ENCODE measurements at regions not wholly inside any gene's neighbourhood (a gene's known extent, or its start where the extent isn't known, plus 50 kb on each side); places are given as distances from the start of the nearest gene placed in this dataset.

DNA sequence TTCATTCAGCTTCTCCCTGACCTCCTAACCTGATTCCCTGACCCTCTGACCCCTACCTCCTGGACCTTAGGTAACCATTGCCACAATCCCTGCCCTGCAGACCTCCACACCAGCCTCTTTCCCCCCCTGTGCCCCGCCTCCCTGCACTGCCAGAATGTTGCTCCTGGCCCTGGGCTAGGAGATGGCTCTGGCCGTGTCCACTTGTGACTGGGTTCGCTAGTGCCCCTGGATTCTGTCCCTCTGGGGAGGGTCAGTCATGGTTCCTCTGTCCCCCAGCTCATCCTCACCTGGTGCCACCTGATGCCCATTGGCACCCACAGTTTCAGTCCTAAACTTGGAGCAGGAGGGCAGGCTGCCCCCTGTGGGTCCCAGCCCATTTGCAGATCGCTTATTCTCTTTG lies 56.2 kb upstream of the PRR23E start:
- TF ChIP-seq, protein P1, sequence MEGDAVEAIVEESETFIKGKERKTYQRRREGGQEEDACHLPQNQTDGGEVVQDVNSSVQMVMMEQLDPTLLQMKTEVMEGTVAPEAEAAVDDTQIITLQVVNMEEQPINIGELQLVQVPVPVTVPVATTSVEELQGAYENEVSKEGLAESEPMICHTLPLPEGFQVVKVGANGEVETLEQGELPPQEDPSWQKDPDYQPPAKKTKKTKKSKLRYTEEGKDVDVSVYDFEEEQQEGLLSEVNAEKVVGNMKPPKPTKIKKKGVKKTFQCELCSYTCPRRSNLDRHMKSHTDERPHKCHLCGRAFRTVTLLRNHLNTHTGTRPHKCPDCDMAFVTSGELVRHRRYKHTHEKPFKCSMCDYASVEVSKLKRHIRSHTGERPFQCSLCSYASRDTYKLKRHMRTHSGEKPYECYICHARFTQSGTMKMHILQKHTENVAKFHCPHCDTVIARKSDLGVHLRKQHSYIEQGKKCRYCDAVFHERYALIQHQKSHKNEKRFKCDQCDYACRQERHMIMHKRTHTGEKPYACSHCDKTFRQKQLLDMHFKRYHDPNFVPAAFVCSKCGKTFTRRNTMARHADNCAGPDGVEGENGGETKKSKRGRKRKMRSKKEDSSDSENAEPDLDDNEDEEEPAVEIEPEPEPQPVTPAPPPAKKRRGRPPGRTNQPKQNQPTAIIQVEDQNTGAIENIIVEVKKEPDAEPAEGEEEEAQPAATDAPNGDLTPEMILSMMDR (IDR thresholded peaks at IDR 0.05; ENCODE audit: insufficient read depth, low read depth, low read length, missing control alignments) = no peak
- DNase-seq (ENCODE audit: low read depth) = no peak
- no peak overlapping the region for H3K4me3 ChIP-seq (ENCODE audit: low read depth, low read length)

DNA sequence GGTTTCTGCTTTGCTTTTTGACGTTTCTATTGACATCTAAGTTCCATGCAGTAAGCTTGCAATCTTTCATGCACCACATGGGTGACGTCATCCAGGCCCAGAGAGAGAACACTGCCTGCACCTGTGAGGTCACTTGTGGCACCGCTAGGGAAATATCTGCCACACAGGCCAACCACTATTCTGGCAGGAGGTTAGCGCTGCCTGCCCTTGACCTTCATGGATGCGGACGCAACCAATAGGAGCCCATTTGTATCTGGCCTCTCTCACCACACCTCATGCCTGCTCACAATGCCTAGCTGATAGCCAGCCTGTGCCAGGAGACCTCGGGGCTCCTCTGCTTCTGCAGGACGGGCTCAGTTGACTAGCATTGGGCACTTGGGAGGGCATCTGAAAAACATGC lies 55.8 kb upstream of the PRR23E start:
- DNase-seq (ENCODE audit: low read depth) = no peak
- H3K4me3 ChIP-seq (ENCODE audit: low read depth, low read length) = no peak overlapping the region
- TF ChIP-seq, protein P1 (IDR thresholded peaks at IDR 0.05; ENCODE audit: insufficient read depth, low read depth, low read length, missing control alignments) = no peak

DNA sequence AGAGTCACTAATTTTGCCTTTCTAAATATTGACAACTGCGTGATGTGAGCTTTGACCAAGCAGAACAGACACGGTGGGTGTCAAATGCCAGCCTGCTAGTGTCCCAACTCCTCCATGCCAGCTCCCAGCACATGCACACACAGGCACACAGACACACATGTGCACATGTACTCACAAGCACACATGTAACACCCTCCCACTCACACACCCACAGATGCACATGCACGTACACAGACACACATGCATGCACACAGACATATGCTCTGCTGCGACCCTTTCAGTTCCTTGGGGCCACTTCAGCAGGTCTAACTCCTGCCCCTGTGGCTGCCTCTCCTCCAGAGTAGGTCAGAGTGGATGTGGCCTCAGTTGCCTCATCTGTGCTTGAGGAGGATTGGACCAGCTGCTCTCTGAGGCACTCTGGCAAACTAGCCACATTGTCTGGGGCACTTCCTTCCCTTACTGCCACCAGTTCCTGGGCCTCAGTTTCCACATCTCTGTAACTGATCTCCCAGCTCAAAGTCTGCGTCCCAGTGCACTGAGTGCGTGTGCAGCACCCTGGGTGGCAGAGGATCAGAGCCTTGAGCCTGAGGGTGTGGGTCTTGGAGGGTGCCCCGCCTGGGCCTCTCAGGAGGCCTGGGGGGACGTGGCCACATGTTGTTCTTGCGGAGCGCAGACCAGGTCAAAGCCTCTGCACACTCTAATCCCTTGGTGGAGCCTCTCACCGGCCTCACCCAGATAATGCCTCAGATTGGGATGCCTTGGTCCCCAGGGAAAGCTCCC lies 55.0 kb upstream of the PRR23E start:
- TF ChIP-seq, protein P1 (IDR thresholded peaks at IDR 0.05; ENCODE audit: insufficient read depth, low read depth, low read length, missing control alignments) = no peak
- H3K4me3 ChIP-seq (ENCODE audit: low read depth, low read length) = no peak overlapping the region
- no peak for DNase-seq (ENCODE audit: low read depth)

DNA sequence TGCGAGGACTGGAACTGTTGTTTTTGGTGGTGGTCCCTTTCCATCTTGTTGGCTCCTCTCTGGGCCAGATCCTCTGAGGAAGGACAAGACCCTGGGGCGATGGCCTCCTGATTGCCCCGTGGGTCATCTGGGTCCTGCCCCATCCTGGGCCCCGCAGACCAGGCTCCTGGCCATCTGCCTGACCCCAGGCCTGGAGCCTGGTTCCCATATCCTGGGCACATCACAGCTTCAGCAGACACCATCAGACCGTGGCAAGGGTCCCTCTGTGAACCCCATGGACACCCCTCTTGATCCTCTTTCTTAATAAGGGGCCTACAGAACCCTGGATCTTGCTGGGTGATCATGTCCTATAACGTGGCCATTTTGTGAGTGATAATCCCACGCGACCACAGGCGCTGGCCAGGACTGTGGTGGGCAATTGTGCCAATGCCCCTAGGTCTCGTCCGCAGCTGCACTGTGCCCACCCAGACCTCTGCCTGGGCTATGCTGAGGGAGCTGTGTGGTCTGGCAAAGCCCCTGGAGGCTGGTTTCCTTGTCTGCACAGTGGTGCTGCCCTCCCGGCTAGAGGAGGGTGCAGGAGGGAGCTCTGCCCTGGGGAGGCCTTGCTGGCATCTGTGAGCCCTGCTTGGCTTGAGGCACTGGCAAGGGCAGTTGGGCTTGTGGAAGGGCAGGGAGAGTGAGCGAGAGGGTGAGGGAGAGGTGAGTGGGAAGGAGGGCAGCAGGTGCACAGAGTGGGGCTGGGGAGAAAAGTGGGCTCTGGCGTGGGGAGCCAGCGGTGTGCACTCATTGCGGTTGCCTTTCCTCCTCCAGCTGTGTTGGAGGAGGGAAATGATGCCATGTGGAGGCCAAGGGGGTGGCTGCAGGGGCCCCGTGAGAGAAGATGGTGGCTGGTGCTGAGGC lies 53.1 kb upstream of the PRR23E start:
- no peak overlapping the region for H3K4me3 ChIP-seq (ENCODE audit: low read depth, low read length)
- DNase-seq (ENCODE audit: low read depth) = no peak
- TF ChIP-seq, protein P1 (IDR thresholded peaks at IDR 0.05; ENCODE audit: insufficient read depth, low read depth, low read length, missing control alignments) = no peak

DNA sequence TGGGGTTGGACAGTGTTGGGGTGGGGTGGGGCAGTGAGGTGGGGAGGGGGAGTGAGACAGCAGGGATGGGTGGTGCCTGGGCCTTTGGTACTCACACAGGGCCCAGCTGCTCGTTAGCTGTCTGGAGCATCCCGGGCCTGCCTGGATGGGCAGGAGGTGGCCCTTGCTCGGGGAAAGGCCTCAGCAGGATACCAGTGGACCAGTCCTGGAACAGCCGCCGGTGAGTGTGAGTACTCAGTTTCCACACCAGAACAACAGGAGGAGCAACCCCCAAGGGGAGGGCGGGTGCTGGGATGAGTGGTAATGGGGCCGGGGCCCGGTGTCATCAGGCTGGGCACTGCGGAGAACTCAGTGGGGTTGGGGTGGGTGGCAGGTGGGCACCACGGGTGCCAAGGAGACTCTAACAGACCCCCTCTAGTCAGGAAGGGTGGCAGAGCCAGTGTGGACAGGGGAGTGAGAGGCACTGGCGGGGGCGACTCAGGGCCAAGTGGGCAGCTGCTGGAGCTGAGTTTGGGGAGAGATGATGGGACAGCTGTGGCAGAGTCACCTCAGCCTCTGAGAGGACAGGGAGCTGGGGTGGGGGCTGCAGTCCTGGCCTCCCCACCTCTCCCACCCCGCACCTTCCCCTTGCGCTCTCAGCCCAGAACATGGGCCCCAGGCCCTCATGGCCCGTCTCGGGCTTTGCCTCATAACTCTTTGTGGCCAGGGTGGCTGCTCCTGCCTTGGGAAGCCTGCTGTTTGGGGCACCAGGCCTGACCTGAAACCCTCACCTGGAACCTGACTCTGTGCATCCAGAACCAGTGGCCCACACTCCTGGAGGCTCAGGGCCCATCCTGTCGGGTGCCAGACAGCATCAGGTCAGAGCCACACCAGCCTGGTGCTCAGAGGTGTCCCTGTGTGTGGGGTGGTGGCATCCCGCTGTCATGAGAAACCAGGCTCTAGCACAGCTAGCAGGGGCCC lies 52.1 kb upstream of the PRR23E start:
- no peak for DNase-seq (ENCODE audit: low read depth)
- H3K4me3 ChIP-seq (ENCODE audit: low read depth, low read length) = no peak overlapping the region
- TF ChIP-seq, protein P1 (IDR thresholded peaks at IDR 0.05; ENCODE audit: insufficient read depth, low read depth, low read length, missing control alignments) = no peak

Measured in GM12865 (cell line).